Naive B cell (primary cell): ENCODE measurements at regions not wholly inside any gene's neighbourhood (a gene's known extent, or its start where the extent isn't known, plus 50 kb on each side); places are given as distances from the start of the nearest gene placed in this dataset.
"Not testable (repeated sequence)": the region's sequence is repeated elsewhere in the genome, so short reads cannot be mapped to it uniquely, and the experiment has no call there.

Source experiments
- ATAC-seq, 2 donors: fragments of 150-1000 bp; cut with Tn5 transposase; 2 replicates each; pipeline ENCODE4 v1.10.0; 2021; ENCODE audit warnings: low read depth in 2 of 2, mild to moderate bottlenecking in 2 of 2, moderate library complexity in 2 of 2
- DNase-seq: peaks from one replicate; pipeline ENCODE4 v3.0.0; 2022
- H3K27ac Mint-ChIP-seq, 6 donors: one replicate each; pipeline ENCODE4 v1.8.0; 2020 to 2022; ENCODE audit warnings: mild to moderate bottlenecking in 6 of 6, mixed read lengths in 6 of 6, moderate library complexity in 5 of 6, inconsistent platforms in 2 of 6
- H3K27me3 Mint-ChIP-seq, 3 donors: one replicate each; pipeline ENCODE4 v1.8.0; 2021 to 2022; ENCODE audit warnings: mixed read lengths in 3 of 3, mild to moderate bottlenecking in 1 of 3
- H3K36me3 Mint-ChIP-seq, 2 donors: one replicate each; pipeline ENCODE4 v1.8.0; 2020 to 2022; ENCODE audit warnings: mixed read lengths in 2 of 2, inconsistent platforms in 1 of 2, mild to moderate bottlenecking in 1 of 2
- H3K4me1 Mint-ChIP-seq, 3 donors: one replicate each; pipeline ENCODE4 v1.8.0; 2020 to 2022; ENCODE audit warnings: mixed read lengths in 3 of 3, inconsistent platforms in 1 of 3, mild to moderate bottlenecking in 1 of 3, moderate library complexity in 1 of 3
- H3K4me3 Mint-ChIP-seq, 8 donors: one replicate each; pipeline ENCODE4 v1.8.0; 2020 to 2022; ENCODE audit warnings: mild to moderate bottlenecking in 8 of 8, mixed read lengths in 8 of 8, moderate library complexity in 8 of 8, inconsistent platforms in 2 of 8
- H3K9me3 Mint-ChIP-seq, 7 donors: one replicate each; pipeline ENCODE4 v1.8.0; 2020 to 2022; ENCODE audit warnings: mixed read lengths in 7 of 7, mild to moderate bottlenecking in 5 of 7, inconsistent platforms in 2 of 7, moderate library complexity in 1 of 7

DNA sequence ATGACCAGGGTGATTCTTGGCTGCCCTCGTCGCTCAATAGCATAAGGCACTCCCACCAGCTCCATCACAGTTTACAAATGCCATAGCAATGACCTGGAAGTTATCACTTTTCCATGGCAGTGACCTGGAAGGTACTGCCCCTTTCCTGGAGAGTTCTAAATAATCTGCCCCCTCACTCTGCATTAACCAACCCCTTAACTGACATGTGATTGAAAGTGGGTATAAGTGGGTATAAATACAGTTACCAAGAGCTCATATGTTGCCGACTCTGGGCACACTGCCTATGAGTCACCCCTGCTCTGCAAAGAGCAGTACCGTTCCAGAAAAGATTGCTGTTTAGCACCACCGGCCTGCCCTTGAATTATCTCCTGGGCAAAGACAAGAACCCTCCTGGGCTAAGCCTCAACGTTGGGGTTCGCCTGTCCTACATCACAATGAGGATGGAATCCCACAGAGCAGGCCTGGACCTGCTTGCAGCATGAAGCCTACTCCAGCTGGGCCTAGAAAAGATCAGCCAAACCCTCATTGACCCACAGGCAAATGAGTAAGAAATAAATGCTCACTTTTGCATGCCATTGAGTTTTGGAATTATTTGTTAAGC lies 95.2 kb upstream of the SEC14L1 start:
- H3K9me3 Mint-ChIP-seq, result no peaks in the 10 kb centered on the region
- no peak for DNase-seq
- H3K4me1 Mint-ChIP-seq, result no peaks in the 10 kb centered on the region
- no peak for ATAC-seq
- H3K4me3 Mint-ChIP-seq, result no peak overlapping the region
- peaks cover 0 to 6% (median 3%) of the 10 kb centered on the region in 3 donors for H3K27me3 Mint-ChIP-seq
- peak overlapping the region in 1 of 6 donors; percentile 37 for H3K27ac Mint-ChIP-seq
- H3K36me3 Mint-ChIP-seq, result no peaks in the 10 kb centered on the region

DNA sequence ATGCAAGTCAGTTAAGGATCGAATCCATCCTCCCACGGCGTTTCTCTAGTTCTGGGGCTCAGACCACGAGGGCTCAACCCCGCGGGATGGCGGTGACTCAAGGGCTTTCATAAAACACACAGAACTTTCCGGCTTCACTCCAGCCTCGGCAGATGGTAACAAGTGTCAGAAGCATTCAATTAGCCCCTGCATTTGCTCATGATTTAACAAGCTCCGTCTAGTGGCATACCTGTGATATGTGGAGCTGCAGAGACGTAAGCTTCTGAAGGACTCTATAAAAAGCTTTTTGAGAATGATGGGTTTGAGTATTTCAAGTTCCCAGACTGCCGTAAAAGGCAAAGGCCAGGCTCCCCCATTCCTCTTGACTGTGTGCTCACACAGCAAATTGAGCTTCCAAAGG lies 91.3 kb upstream of the SEC14L1 start:
- Mint-ChIP-seq H3K4me3 (no peak overlapping the region), H3K27ac (no peak overlapping the region), H3K36me3 (no peaks in the 10 kb centered on the region), H3K4me1 (no peaks in the 10 kb centered on the region), H3K9me3 (no peaks in the 10 kb centered on the region), H3K27me3 (peaks cover 0 to 22% (median 6%) of the 10 kb centered on the region in 3 donors)
- DNase-seq, result no peak
- ATAC-seq, result no peak

DNA sequence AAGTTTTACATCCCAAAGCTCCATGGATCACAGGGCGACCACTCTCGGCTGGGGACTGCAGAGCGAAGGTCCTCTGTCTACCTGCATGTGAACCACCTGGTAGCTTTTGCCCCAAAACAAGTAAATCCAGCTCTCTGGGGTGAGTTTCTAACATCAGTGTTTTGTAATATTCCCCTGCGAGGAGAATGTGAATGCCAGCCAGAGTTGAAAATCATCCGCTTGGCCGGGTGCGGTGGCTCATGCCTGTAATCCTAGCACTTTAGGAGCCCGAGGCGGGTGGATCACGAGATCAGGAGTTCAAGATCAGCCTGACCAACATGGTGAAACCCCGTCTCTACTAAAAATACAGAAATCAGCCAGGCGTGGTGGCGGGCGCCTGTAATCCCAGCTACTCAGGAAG lies 89.9 kb upstream of the SEC14L1 start:
- not testable (repeated sequence) for H3K4me1 Mint-ChIP-seq, DNase-seq, H3K4me3 Mint-ChIP-seq, H3K27ac Mint-ChIP-seq, ATAC-seq, H3K36me3 Mint-ChIP-seq, H3K9me3 Mint-ChIP-seq
- peaks cover 4 to 35% (median 20%) of the 10 kb centered on the region in 3 donors for H3K27me3 Mint-ChIP-seq

DNA sequence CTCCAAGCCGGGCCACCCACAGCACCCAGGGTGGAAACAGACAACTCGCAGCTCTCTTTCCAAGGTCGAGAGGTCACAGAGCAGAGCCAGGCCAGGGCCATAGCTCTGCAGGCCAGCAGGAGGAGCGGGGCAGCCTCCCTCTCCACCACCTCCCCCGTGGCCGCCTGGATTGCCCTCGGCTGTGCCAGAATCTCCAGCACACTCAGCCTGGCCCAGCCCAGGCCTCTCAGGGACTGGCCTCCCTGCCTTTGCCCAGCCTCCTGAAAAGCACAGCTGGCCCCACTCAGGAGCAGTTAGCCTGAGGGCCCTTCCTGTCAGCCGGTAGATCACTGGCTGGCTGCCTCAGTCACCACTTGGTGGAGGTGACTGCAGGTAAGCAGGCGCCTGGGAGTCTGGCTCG lies 85.8 kb upstream of the SEC14L1 start:
- Mint-ChIP-seq H3K27ac (peak overlapping the region in 1 of 6 donors; percentile 66), H3K36me3 (no peaks in the 10 kb centered on the region), H3K9me3 (no peaks in the 10 kb centered on the region), H3K4me1 (peaks cover 0 to 5% (median 3%) of the 10 kb centered on the region in 3 donors), H3K27me3 (peaks cover 13 to 40% (median 27%) of the 10 kb centered on the region in 3 donors), H3K4me3 (no peak overlapping the region)
- no peak for DNase-seq
- no peak for ATAC-seq

DNA sequence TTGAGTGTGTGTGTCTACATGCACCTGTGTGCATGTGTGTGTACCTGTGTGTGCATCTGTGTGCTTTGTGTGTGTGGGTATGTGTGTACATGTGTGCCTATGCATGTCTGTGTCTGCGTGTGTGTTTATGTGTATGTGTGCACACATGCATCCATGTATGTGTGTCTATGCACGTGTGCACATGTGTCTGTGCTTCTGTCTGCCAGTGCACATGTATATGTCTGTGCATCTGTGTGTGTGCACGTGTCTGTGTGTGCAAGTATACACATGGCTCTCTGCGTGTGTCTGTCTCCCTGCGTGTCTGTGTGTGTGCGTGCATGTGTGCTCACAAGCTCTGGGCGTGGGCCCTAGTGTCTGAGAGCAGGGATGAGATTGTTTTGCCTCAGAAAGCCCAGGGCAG lies 85.3 kb upstream of the SEC14L1 start:
- DNase-seq (no peak), ATAC-seq (no peak)
- Mint-ChIP-seq H3K27me3 (peaks cover 13 to 40% (median 27%) of the 10 kb centered on the region in 3 donors), H3K9me3 (no peaks in the 10 kb centered on the region), H3K4me1 (peaks cover 0 to 5% (median 3%) of the 10 kb centered on the region in 3 donors), H3K27ac (peak overlapping the region in 2 of 6 donors; percentile 65 to 66), H3K36me3 (no peaks in the 10 kb centered on the region), H3K4me3 (no peak overlapping the region)

DNA sequence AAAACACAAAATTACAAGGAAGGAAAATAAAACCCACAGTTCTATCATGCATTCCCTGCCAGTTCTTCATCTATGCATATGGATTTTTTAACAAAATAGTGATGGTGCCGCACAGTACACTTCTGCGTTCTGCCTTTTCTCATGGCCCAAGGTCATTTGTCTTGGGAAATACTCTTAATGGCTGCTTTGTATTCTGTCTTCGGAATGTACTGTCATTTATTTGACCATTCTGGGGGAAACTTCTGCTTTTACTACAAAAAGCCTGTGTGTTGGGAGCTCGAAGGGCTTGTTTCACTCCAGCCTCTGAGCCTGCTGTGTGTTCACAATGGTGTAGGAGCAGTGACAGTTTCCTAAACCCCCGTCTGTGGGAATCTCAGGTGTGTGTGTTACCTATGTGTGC lies 82.8 kb upstream of the SEC14L1 start:
- H3K4me3 Mint-ChIP-seq, result no peak overlapping the region
- peaks cover 13 to 40% (median 27%) of the 10 kb centered on the region in 3 donors for H3K27me3 Mint-ChIP-seq
- no peaks in the 10 kb centered on the region for H3K36me3 Mint-ChIP-seq
- no peaks in the 10 kb centered on the region for H3K9me3 Mint-ChIP-seq
- DNase-seq, result no peak
- no peak overlapping the region for H3K27ac Mint-ChIP-seq
- H3K4me1 Mint-ChIP-seq, result peaks cover 0 to 5% (median 3%) of the 10 kb centered on the region in 3 donors
- ATAC-seq, result no peak

DNA sequence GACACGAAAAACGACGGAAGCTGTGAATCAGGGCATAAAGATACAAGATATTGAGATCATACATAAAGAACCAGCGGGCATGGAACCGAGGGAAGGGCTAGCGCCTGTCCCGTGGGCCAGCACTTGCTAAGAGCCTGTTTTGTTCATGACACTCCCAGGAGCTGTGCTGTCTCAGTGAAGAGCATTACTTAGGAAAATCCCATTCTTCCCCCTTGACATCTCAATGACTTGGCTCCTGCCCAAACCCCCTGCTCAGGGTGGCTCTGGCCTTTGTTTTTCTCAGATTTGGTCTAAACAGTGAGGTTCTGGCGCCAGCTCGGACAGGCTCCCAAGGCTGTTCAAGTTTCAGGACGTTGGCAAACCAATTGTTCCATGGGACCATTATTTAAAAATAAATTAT lies 79.1 kb upstream of the SEC14L1 start:
- ATAC-seq (no peak), DNase-seq (no peak)
- Mint-ChIP-seq H3K9me3 (no peaks in the 10 kb centered on the region), H3K36me3 (no peaks in the 10 kb centered on the region), H3K4me1 (peaks cover 1 to 3% (median 2%) of the 10 kb centered on the region in 3 donors), H3K27ac (peak overlapping the region in 1 of 6 donors; percentile 79), H3K4me3 (no peak overlapping the region), H3K27me3 (peaks cover 4 to 17% (median 12%) of the 10 kb centered on the region in 3 donors)

DNA sequence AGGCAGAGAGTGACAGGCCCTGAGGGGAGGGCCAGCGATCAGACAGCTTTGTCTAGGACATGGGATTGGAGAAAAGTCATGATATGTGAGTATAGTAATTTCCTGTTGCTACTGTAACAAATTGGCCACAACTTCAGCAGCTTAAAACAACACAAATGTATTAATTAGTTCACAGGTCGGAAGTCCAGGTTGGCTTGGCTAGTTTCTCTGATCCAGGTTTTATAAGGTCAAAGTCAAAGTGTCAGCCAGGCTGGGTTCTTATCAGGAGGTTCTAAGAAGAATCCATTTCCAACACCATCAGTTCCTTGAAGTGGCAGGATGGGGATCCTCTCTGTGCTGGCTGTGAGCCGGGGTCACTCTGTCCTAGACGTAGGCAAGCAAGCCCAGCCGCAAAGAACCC lies 76.2 kb upstream of the SEC14L1 start:
- H3K27me3 Mint-ChIP-seq, result peaks cover 15 to 33% (median 15%) of the 10 kb centered on the region in 3 donors
- no peaks in the 10 kb centered on the region for H3K36me3 Mint-ChIP-seq
- peaks cover 3 to 5% (median 4%) of the 10 kb centered on the region in 3 donors for H3K4me1 Mint-ChIP-seq
- ATAC-seq (no peak), DNase-seq (no peak)
- no peak overlapping the region for H3K27ac Mint-ChIP-seq
- H3K4me3 Mint-ChIP-seq, result no peak overlapping the region
- H3K9me3 Mint-ChIP-seq, result no peaks in the 10 kb centered on the region

DNA sequence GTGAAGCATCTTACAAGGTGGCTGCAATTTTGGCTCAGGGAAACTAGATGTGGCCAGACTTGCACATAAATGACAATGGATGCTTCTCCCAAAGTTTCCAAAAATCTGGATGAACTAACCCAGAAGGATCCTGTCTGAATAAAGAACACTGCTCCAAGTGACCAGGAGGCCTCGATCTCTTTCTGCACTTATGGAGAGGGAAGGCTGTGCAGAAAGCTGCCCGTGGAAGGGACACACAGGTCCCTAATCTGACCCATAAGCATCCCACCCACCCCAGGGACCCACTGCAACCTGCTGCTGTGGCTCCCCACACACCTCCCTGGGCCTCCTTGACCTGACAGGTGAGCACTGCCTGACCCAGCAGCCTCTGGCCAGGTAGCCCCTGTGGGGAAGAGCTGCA lies 74.6 kb upstream of the SEC14L1 start:
- Mint-ChIP-seq H3K9me3 (no peaks in the 10 kb centered on the region), H3K27ac (no peak overlapping the region), H3K27me3 (peaks cover 15 to 33% (median 15%) of the 10 kb centered on the region in 3 donors), H3K36me3 (no peaks in the 10 kb centered on the region), H3K4me3 (no peak overlapping the region), H3K4me1 (peaks cover 3 to 5% (median 4%) of the 10 kb centered on the region in 3 donors)
- no peak for DNase-seq
- no peak for ATAC-seq

DNA sequence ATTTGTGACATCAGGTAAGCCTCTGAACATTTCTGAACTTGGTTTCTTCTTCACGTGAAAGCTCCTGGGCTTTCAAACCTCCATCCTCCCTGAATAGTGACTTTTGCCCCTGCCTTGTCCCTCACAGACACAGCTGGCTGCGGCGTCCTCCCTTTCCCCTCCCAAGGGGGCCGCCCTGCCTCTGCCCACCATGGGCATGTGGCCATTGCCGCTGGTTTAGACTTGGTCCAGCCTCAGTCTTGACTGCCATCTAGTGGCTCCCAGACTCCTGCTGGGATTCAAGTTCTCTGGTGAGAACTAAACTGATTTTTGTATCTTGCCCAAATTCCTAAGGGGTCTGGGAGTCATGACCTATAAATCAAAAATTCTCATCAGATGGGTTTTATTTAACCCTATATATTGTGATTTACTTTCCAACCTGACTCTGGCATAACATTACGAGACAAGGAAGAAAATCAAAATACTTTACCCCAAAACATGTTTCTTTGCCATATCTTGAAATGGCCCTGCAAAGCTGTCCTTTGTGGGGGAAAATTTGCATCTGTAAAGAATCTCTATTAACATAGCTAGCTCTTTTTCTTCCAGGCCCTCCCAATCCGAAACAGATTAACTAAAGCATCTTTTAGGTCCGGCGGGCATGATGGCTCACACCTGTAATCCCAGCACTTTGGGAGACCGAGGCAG lies 73.9 kb upstream of the SEC14L1 start:
- H3K4me3 Mint-ChIP-seq, result peak overlapping the region in 1 of 8 donors; percentile 72

DNA sequence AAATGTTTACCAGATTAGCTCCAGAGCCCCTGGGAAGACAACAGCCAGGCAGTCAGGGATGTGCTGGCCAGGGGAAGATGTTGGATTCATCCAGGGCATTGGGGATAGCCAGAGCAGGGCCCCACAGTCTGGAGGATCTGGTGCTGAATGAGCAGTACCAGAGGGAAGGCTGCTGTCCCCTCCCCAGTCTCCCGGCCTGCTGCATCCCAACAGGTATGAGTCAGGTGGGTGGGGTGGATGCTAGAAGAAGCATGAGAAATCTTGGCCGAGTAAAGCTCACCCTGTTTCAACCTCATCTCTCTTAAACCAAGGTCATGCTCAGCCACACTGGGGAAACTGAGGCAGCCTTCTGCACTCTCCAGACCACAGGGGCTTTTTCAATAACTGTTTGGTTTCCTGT lies 71.9 kb upstream of the SEC14L1 start:
- DNase-seq, result no peak
- Mint-ChIP-seq H3K4me1 (peaks cover 3 to 5% (median 4%) of the 10 kb centered on the region in 3 donors), H3K36me3 (no peaks in the 10 kb centered on the region), H3K4me3 (no peak overlapping the region), H3K9me3 (no peaks in the 10 kb centered on the region), H3K27me3 (peaks cover 21 to 52% (median 40%) of the 10 kb centered on the region in 3 donors), H3K27ac (no peak overlapping the region)
- no peak for ATAC-seq

More for the DNA sequence above, 73.9 kb upstream of the SEC14L1 start:
- H3K27ac Mint-ChIP-seq, H3K4me1 Mint-ChIP-seq, H3K36me3 Mint-ChIP-seq, H3K9me3 Mint-ChIP-seq: not testable (repeated sequence)
- DNase-seq (peak; percentile 49), ATAC-seq (peak; percentile 67 to 69)
- peaks cover 15 to 32% (median 20%) of the 10 kb centered on the region in 3 donors for H3K27me3 Mint-ChIP-seq

DNA sequence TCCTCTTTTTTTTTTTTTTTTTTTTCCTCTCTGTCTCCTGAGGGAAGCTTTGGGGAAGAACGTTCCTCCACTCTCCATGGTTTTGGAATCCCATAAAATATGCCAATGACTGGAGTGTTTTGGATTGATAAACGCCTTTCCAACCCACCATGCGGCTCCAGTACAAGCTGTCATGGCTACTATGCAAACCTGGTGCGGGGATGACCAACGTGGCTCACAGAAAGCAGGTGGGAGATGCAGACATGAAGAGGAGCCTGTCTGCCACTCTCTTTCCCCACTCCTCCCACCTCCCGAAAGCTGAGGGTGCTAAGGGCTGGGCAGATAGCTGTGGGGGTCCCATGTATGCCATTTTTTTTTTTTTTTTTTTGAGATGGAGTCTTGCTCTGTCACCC lies 69.9 kb upstream of the SEC14L1 start:
- peaks cover 22 to 56% (median 51%) of the 10 kb centered on the region in 3 donors for H3K27me3 Mint-ChIP-seq
- DNase-seq (no peak), ATAC-seq (no peak)
- H3K4me3 Mint-ChIP-seq, result peak overlapping the region in 1 of 8 donors; percentile 9
- peaks cover 3 to 5% (median 4%) of the 10 kb centered on the region in 3 donors for H3K4me1 Mint-ChIP-seq
- no peak overlapping the region for H3K27ac Mint-ChIP-seq
- H3K36me3 Mint-ChIP-seq, result no peaks in the 10 kb centered on the region
- no peaks in the 10 kb centered on the region for H3K9me3 Mint-ChIP-seq

DNA sequence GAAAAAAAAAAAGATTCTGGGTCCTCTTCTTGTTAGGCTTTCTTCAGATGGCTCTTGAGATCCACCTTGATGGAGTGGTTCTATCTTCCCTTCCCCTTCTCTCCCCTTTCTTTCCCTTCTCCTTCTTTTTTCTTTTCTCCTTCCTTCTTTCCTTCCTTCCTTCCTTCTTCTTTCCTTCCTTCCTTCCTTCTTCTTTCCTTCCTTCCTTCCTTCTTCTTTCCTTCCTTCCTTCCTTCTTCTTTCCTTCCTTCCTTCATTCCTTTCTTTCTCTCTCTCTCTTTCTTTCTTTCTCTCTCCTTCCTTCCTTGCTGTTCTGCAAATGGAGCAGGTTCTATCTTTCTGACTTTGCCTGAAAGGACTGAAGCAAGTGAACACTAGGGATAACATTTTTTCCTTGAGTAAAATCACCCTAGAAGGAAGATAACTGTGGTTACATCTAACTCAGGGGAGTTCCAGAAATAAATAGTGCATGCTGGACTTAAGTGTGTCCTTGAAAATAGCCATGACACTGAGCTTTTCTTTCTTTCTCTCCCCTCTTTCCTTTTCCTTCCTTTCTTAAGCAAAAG lies 68.8 kb upstream of the SEC14L1 start:
- peaks cover 25 to 60% (median 52%) of the 10 kb centered on the region in 3 donors for H3K27me3 Mint-ChIP-seq
- no peak overlapping the region for H3K4me3 Mint-ChIP-seq
- DNase-seq, result no peak
- no peaks in the 10 kb centered on the region for H3K36me3 Mint-ChIP-seq
- no peak overlapping the region for H3K27ac Mint-ChIP-seq
- ATAC-seq, result no peak
- H3K9me3 Mint-ChIP-seq, result no peaks in the 10 kb centered on the region
- H3K4me1 Mint-ChIP-seq, result no peaks in the 10 kb centered on the region

DNA sequence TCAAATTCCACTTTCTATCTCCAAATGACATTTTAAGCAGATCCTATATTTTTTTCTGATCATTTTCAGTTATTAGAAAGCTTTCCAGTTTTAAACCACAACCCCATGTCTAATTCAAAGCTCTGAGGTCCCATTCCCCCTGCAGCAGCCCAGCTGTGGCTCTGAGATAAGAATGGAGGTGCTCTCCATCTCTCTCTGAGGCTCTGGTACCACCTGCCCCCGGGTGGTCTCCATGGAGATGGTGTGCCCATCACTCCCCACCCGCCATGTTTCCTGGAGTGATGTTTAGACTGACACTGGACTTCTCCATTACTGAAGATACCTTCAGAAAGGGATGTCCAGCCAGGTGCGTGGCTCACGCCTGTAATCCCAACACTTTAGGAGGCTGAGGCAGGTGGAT lies 68.1 kb upstream of the SEC14L1 start:
- H3K9me3 Mint-ChIP-seq, result no peaks in the 10 kb centered on the region

More for the DNA sequence above, 68.1 kb upstream of the SEC14L1 start:
- H3K4me3 Mint-ChIP-seq, result no peak overlapping the region
- no peaks in the 10 kb centered on the region for H3K36me3 Mint-ChIP-seq
- no peak overlapping the region for H3K27ac Mint-ChIP-seq
- no peaks in the 10 kb centered on the region for H3K4me1 Mint-ChIP-seq
- ATAC-seq (no peak), DNase-seq (no peak)
- peaks cover 24 to 59% (median 49%) of the 10 kb centered on the region in 3 donors for H3K27me3 Mint-ChIP-seq
